Esophagus squamous epithelium (tissue), 5 donors: ENCODE measurements at regions not wholly inside any gene's neighbourhood (a gene's known extent, or its start where the extent isn't known, plus 50 kb on each side); places are given as distances from the start of the nearest gene placed in this dataset.
"Not testable (repeated sequence)": the region's sequence is repeated elsewhere in the genome, so short reads cannot be mapped to it uniquely, and the experiment has no call there.

ENCODE experiments used
- DNase-seq: peaks from one replicate; lab custom pipeline; 2025; lab: John Stamatoyannopoulos, UW
- H3K27ac ChIP-seq, 4 donors: fragments of 200-600 bp; sonication (generic); one replicate each; pipeline ENCODE4 v1.5.1; 2016 to 2019; ENCODE audit warnings: mild to moderate bottlenecking in 1 of 4
- H3K27me3 ChIP-seq, 4 donors: fragments of 200-600 bp; sonication (generic); 1 replicate in 3 of 4; 2 replicates in 1 of 4; pipeline versions ENCODE4 v1.5.1 to v1.6.0; 2017 to 2021; ENCODE audit warnings: antibody characterized with exemption in 1 of 4
- H3K36me3 ChIP-seq, 3 donors: fragments of 200-600 bp; sonication (generic); one replicate each; pipeline ENCODE4 v1.5.1; 2016 to 2019
- H3K4me1 ChIP-seq, 3 donors: fragments of 200-600 bp; sonication (generic); one replicate each; pipeline ENCODE4 v1.5.1; 2017 to 2019
- H3K4me3 ChIP-seq, 4 donors: fragments of 200-600 bp; sonication (generic); 1 replicate in 3 of 4; 2 replicates in 1 of 4; pipeline ENCODE4 v1.5.1; 2016 to 2019; ENCODE audit warnings: mild to moderate bottlenecking in 2 of 4, moderate library complexity in 1 of 4
- H3K9me3 ChIP-seq, 3 donors: fragments of 200-600 bp; sonication (generic); one replicate each; pipeline ENCODE4 v1.5.1; 2016 to 2019
- CTCF ChIP-seq, 6 experiments: fragments of 450-650 bp in 4 of 6; fragments of 200-600 bp in 2 of 6; sonication (generic) in 2 of 6; IDR thresholded peaks; one replicate each; pipeline ENCODE4 v1.5.1; 2016 to 2019; ENCODE audit warnings: antibody characterized with exemption in 6 of 6, mild to moderate bottlenecking in 4 of 6, moderate library complexity in 4 of 6
- POLR2A ChIP-seq, 4 donors: fragments of 450-650 bp; IDR thresholded peaks; one replicate each; pipeline ENCODE4 v1.6.1; 2017; ENCODE audit warnings: antibody characterized with exemption in 4 of 4, mild to moderate bottlenecking in 4 of 4, moderate library complexity in 3 of 4
- WGBS, 2 donors: methylation state at CpG; one replicate each; pipeline ENCODE4 v1.1.5; 2018; 5-methylcytosine and 5-hydroxymethylcytosine counted together
- intact Hi-C: fragments of 100-400 bp; cut with DNase I; formaldehyde crosslinking; loops from one replicate; pipeline ENCODE4 v1.15.0; 2022
- donor health status: DM: yes; HTN: yes; CAD: no.

- 66 to 74% methylated on average over 6 of the region's 6 CpGs for WGBS, 2 donors
These were observed 166.0 kb upstream of the ATP10A start for GRCh38 chr15:26029146-26029545.

GRCh38 chr15:26028086-26028740 lies 165.1 kb upstream of the ATP10A start:
- intact Hi-C loops: no loop called here
- 57 to 61% methylated on average over 10 to 13 of the region's 13 CpGs for WGBS, 2 donors
- no peak for DNase-seq

More at GRCh38 chr15:26029146-26029545, 166.0 kb upstream of the ATP10A start:
- DNase-seq: no peak
- Histone ChIP-seq H3K4me3 (no peak overlapping the region), H3K27me3 (peaks cover 0 to 5% (median 0%) of the 10 kb centered on the region in 4 donors), H3K9me3 (no peaks in the 10 kb centered on the region), H3K36me3 (no peaks in the 10 kb centered on the region), H3K27ac (no peak overlapping the region), H3K4me1 (no peaks in the 10 kb centered on the region)
- TF ChIP-seq CTCF (IDR thresholded peaks at IDR 0.05): no peak
- TF ChIP-seq POLR2A (IDR thresholded peaks at IDR 0.05): no peak
- intact Hi-C loops: no loop called here

DNA sequence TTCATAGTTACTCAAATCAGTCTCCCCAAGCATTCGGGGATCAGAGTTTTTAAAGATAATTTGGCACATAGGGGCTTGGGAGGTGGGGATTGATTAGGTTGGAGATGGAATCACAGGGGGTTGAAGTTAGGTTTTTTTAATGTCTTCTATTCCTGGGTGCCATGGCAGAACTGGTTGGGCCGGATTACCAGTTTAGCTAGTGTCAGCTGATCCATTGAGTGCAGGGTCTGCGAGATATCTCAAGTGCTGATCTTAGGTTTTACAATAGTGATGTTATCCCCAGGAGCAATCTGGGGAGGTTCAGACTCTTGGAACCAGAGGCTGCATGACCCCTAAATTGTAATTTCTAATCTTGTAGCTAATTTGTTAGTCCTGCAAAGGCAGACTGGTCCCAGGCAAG lies 163.5 kb upstream of the ATP10A start:
- H3K4me1 ChIP-seq, intact Hi-C loops: not testable (repeated sequence)

More at GRCh38 chr15:26028086-26028740, 165.1 kb upstream of the ATP10A start:
- TF ChIP-seq CTCF (IDR thresholded peaks at IDR 0.05): no peak
- no peak for TF ChIP-seq POLR2A (IDR thresholded peaks at IDR 0.05)
- no peaks in the 10 kb centered on the region for H3K9me3 ChIP-seq
- no peaks in the 10 kb centered on the region for H3K4me1 ChIP-seq
- peaks cover 0 to 5% (median 0%) of the 10 kb centered on the region in 4 donors for H3K27me3 ChIP-seq
- H3K27ac ChIP-seq: no peak overlapping the region
- no peaks in the 10 kb centered on the region for H3K36me3 ChIP-seq
- H3K4me3 ChIP-seq: no peak overlapping the region

GRCh38 chr15:26024241-26024640 lies 161.1 kb upstream of the ATP10A start:
- TF ChIP-seq POLR2A (IDR thresholded peaks at IDR 0.05): no peak
- no peak for TF ChIP-seq CTCF (IDR thresholded peaks at IDR 0.05)
- Histone ChIP-seq H3K9me3 (no peaks in the 10 kb centered on the region), H3K4me3 (no peak overlapping the region), H3K27ac (no peak overlapping the region), H3K27me3 (no peaks in the 10 kb centered on the region), H3K4me1 (no peaks in the 10 kb centered on the region), H3K36me3 (no peaks in the 10 kb centered on the region)
- intact Hi-C loops: no loop called here
- WGBS, 2 donors: 80 to 93% methylated on average over 4 of the region's 4 CpGs
- DNase-seq: no peak

More for the DNA sequence above, 163.5 kb upstream of the ATP10A start:
- not testable (repeated sequence) for H3K36me3 ChIP-seq, H3K27ac ChIP-seq, DNase-seq, H3K9me3 ChIP-seq, H3K4me3 ChIP-seq, H3K27me3 ChIP-seq
- 77 to 80% methylated on average over 3 of the region's 3 CpGs for WGBS, 2 donors

DNA sequence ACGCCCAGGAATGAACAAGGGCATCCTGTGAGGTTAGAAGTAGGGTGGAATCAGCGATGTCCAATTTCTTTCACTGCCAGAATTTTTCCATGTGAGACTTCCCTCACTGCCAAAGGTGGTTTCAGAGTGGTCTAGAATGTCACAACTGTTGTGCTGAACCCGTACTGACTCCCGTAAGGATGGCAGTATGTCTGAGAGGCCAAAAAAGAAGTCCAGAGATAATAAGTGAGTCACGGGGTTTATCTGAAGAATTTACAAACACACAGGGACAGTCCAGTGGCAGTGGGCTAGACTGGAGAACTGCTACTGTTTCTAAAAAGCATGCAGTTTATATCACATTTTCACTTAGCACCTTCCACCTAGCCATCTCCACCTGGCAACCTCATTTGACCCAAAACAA lies 160.6 kb upstream of the ATP10A start:
- H3K27ac ChIP-seq: no peak overlapping the region
- H3K36me3 ChIP-seq: no peaks in the 10 kb centered on the region
- WGBS, 2 donors: 63 to 84% methylated on average over 5 of the region's 5 CpGs
- intact Hi-C loops: no loop called here
- no peaks in the 10 kb centered on the region for H3K27me3 ChIP-seq
- no peaks in the 10 kb centered on the region for H3K9me3 ChIP-seq
- H3K4me3 ChIP-seq: no peak overlapping the region
- no peak for TF ChIP-seq CTCF (IDR thresholded peaks at IDR 0.05)
- H3K4me1 ChIP-seq: no peaks in the 10 kb centered on the region
- DNase-seq: no peak
